DOHH2 (cell line): ENCODE measurements at regions not wholly inside any gene's neighbourhood (a gene's known extent, or its start where the extent isn't known, plus 50 kb on each side); places are given as distances from the start of the nearest gene placed in this dataset.

ENCODE experiments used
- EZH2phosphoT487 ChIP-seq: fragments of 200-600 bp; sonication (generic); IDR thresholded peaks from 2 replicates; pipeline ENCODE4 v1.6.1; 2017; ENCODE audit warnings: borderline replicate concordance, mild to moderate bottlenecking, antibody characterized with exemption, low read length, moderate library complexity, mixed read lengths
- TF ChIP-seq, protein P1 (sequence below): fragments of 200-600 bp; sonication (generic); IDR thresholded peaks from one replicate; pipeline ENCODE4 v1.5.1; 2014; ENCODE audit warnings: antibody characterized with exemption, mild to moderate bottlenecking, low read depth, low read length; ENCODE audit not compliant: poor library complexity, severe bottlenecking

- TF ChIP-seq EZH2phosphoT487 = no peak
- TF ChIP-seq, protein P1, sequence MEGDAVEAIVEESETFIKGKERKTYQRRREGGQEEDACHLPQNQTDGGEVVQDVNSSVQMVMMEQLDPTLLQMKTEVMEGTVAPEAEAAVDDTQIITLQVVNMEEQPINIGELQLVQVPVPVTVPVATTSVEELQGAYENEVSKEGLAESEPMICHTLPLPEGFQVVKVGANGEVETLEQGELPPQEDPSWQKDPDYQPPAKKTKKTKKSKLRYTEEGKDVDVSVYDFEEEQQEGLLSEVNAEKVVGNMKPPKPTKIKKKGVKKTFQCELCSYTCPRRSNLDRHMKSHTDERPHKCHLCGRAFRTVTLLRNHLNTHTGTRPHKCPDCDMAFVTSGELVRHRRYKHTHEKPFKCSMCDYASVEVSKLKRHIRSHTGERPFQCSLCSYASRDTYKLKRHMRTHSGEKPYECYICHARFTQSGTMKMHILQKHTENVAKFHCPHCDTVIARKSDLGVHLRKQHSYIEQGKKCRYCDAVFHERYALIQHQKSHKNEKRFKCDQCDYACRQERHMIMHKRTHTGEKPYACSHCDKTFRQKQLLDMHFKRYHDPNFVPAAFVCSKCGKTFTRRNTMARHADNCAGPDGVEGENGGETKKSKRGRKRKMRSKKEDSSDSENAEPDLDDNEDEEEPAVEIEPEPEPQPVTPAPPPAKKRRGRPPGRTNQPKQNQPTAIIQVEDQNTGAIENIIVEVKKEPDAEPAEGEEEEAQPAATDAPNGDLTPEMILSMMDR = no peak
Measured at GRCh38 chr4:30972542-30972941, 252.4 kb downstream of the PCDH7 start.
